Hepatocyte (in vitro differentiated cells): ENCODE measurements at regions not wholly inside any gene's neighbourhood (a gene's known extent, or its start where the extent isn't known, plus 50 kb on each side); places are given as distances from the start of the nearest gene placed in this dataset.

Experiments used
- DNase-seq: peaks from one replicate; pipeline ENCODE4 v3.0.0-alpha.2; 2016; ENCODE audit warnings: low spot score
- H2AFZ ChIP-seq: fragments of 200-600 bp; sonication (generic); 2 replicates; pipeline ENCODE4 v1.6.0; 2016; ENCODE audit warnings: antibody characterized with exemption, mild to moderate bottlenecking
- H3K27ac ChIP-seq: fragments of 200-600 bp; sonication (generic); 2 replicates; pipeline ENCODE4 v1.5.1; 2016; ENCODE audit warnings: mild to moderate bottlenecking
- H3K27me3 ChIP-seq: fragments of 200-600 bp; sonication (generic); 2 replicates; pipeline ENCODE4 v1.6.1; 2016
- H3K36me3 ChIP-seq: fragments of 200-600 bp; sonication (generic); replicated peaks from 2 replicates; pipeline ENCODE4 v1.5.1; 2016; ENCODE audit warnings: low read depth; ENCODE audit not compliant: insufficient read depth
- H3K4me1 ChIP-seq: fragments of 200-600 bp; sonication (generic); 2 replicates; pipeline ENCODE4 v1.5.1; 2016; ENCODE audit warnings: mild to moderate bottlenecking, moderate library complexity; ENCODE audit not compliant: insufficient read depth
- H3K4me2 ChIP-seq: fragments of 200-600 bp; sonication (generic); 2 replicates; pipeline ENCODE4 v1.6.0; 2016
- H3K4me3 ChIP-seq: fragments of 200-600 bp; sonication (generic); 2 replicates; pipeline ENCODE4 v1.5.1; 2016; ENCODE audit warnings: mild to moderate bottlenecking
- H3K79me2 ChIP-seq: fragments of 200-600 bp; sonication (generic); 2 replicates; pipeline ENCODE4 v1.6.0; 2017; ENCODE audit warnings: mild to moderate bottlenecking
- H3K9me2 ChIP-seq: fragments of 200-600 bp; sonication (generic); replicated peaks from 2 replicates; pipeline ENCODE4 v1.6.0; 2017; ENCODE audit warnings: mild to moderate bottlenecking; ENCODE audit not compliant: insufficient read depth
- H3K9me3 ChIP-seq: fragments of 200-600 bp; sonication (generic); 2 replicates; pipeline ENCODE4 v1.5.1; 2016; ENCODE audit warnings: low read depth, mild to moderate bottlenecking
- H4K20me1 ChIP-seq: fragments of 200-600 bp; sonication (generic); 2 replicates; pipeline ENCODE4 v1.6.0; 2016; ENCODE audit warnings: mild to moderate bottlenecking; ENCODE audit not compliant: insufficient read depth, poor library complexity, severe bottlenecking
- CTCF ChIP-seq: fragments of 200-600 bp; sonication (generic); IDR thresholded peaks from 2 replicates; pipeline ENCODE4 v1.5.1; 2016; ENCODE audit warnings: antibody characterized with exemption, mild to moderate bottlenecking; ENCODE audit not compliant: poor library complexity
- EZH2 ChIP-seq: fragments of 200-600 bp; sonication (generic); IDR thresholded peaks from 2 replicates; pipeline ENCODE4 v1.6.1; 2016; ENCODE audit warnings: antibody characterized with exemption, mild to moderate bottlenecking, borderline replicate concordance
- EZH2phosphoT487 ChIP-seq: fragments of 200-600 bp; sonication (generic); IDR thresholded peaks from one replicate; pipeline ENCODE4 v1.6.1; 2018; ENCODE audit warnings: antibody characterized with exemption, mild to moderate bottlenecking, low read depth, moderate library complexity; ENCODE audit not compliant: unreplicated experiment, severe bottlenecking
- WGBS: methylation state at CpG from one replicate; pipeline ENCODE4 v1.1.6; 2016; ENCODE audit warnings: low lambda C conversion rate; ENCODE audit errors: missing lambda C conversion rate; 5-methylcytosine and 5-hydroxymethylcytosine counted together

GRCh38 chr4:54575919-54576318, 81.8 kb upstream of the KIT start:
- WGBS: 65% methylated on average over 2 of the region's 2 CpGs
- TF ChIP-seq EZH2phosphoT487 (no peak), EZH2 (no peak), CTCF (no peak)

GRCh38 chr4:54581807-54582206, 76.0 kb upstream of the KIT start:
- Histone ChIP-seq H3K27me3 (no peaks in the 10 kb centered on the region), H3K36me3 (no peaks in the 10 kb centered on the region), H3K4me2 (no peak overlapping the region), H3K9me2 (no peaks in the 10 kb centered on the region), H3K9me3 (no peaks in the 10 kb centered on the region), H3K79me2 (no peaks in the 10 kb centered on the region), H3K4me3 (no peak overlapping the region), H2AFZ (no peak overlapping the region), H4K20me1 (no peaks in the 10 kb centered on the region), H3K27ac (no peak overlapping the region), H3K4me1 (peaks cover 6% of the 10 kb centered on the region)
- TF ChIP-seq EZH2phosphoT487 (no peak), EZH2 (no peak), CTCF (no peak)
- WGBS: 95% methylated on average over 2 of the region's 2 CpGs
- no peak for DNase-seq

More at GRCh38 chr4:54575919-54576318, 81.8 kb upstream of the KIT start:
- no peak overlapping the region for H3K4me3 ChIP-seq
- H3K4me1 ChIP-seq: peaks cover 13% of the 10 kb centered on the region
- no peaks in the 10 kb centered on the region for H4K20me1 ChIP-seq
- no peaks in the 10 kb centered on the region for H3K36me3 ChIP-seq
- H3K27me3 ChIP-seq: no peaks in the 10 kb centered on the region
- no peak overlapping the region for H3K4me2 ChIP-seq
- H3K9me3 ChIP-seq: no peaks in the 10 kb centered on the region
- H3K79me2 ChIP-seq: no peaks in the 10 kb centered on the region
- H3K27ac ChIP-seq: no peak overlapping the region
- H3K9me2 ChIP-seq: no peaks in the 10 kb centered on the region
- no peak for DNase-seq
- no peak overlapping the region for H2AFZ ChIP-seq

GRCh38 chr4:54585321-54586000, 72.3 kb upstream of the KIT start:
- Histone ChIP-seq H3K27ac (peak overlapping the region; percentile 46), H3K79me2 (no peaks in the 10 kb centered on the region), H3K27me3 (no peaks in the 10 kb centered on the region), H3K4me1 (peaks cover 14% of the 10 kb centered on the region), H2AFZ (no peak overlapping the region), H3K4me3 (no peak overlapping the region), H3K9me2 (no peaks in the 10 kb centered on the region), H3K4me2 (peak overlapping the region; percentile 21), H4K20me1 (no peaks in the 10 kb centered on the region), H3K9me3 (no peaks in the 10 kb centered on the region), H3K36me3 (no peaks in the 10 kb centered on the region)
- peak; percentile 36 for DNase-seq
- 94% methylated on average over 8 of the region's 8 CpGs for WGBS
- TF ChIP-seq EZH2phosphoT487 (no peak), CTCF (no peak), EZH2 (no peak)
